Smooth muscle cell (in vitro differentiated cells): ENCODE measurements at regions not wholly inside any gene's neighbourhood (a gene's known extent, or its start where the extent isn't known, plus 50 kb on each side); places are given as distances from the start of the nearest gene placed in this dataset.

ENCODE experiments used
- DNase-seq: peaks from one replicate; lab custom pipeline; 2025; ENCODE audit not compliant: unreplicated experiment; lab: John Stamatoyannopoulos, UW
- H2AFZ ChIP-seq: fragments of 200-600 bp; sonication (generic); 2 replicates; pipeline ENCODE4 v1.6.0; 2016; ENCODE audit warnings: antibody characterized with exemption, low read depth, mild to moderate bottlenecking
- H3F3A ChIP-seq: fragments of 200-600 bp; sonication (generic); 2 replicates; pipeline ENCODE4 v1.6.0; 2017; ENCODE audit warnings: antibody characterized with exemption, low read depth
- H3K27ac ChIP-seq: fragments of 200-600 bp; sonication (generic); 2 replicates; pipeline ENCODE4 v1.5.1; 2016; ENCODE audit warnings: low read depth, mild to moderate bottlenecking
- H3K27me3 ChIP-seq: fragments of 200-600 bp; sonication (generic); 2 replicates; pipeline ENCODE4 v1.6.1; 2016; ENCODE audit warnings: low read depth, mild to moderate bottlenecking
- H3K36me3 ChIP-seq: fragments of 200-600 bp; sonication (generic); 2 replicates; pipeline ENCODE4 v1.5.1; 2016; ENCODE audit warnings: low read depth
- H3K4me1 ChIP-seq: fragments of 200-600 bp; sonication (generic); 2 replicates; pipeline ENCODE4 v1.5.1; 2016; ENCODE audit warnings: low read depth
- H3K4me2 ChIP-seq: fragments of 200-600 bp; sonication (generic); 2 replicates; pipeline ENCODE4 v1.6.0; 2016; ENCODE audit warnings: mild to moderate bottlenecking
- H3K4me3 ChIP-seq: fragments of 200-600 bp; sonication (generic); 2 replicates; pipeline ENCODE4 v1.5.1; 2016; ENCODE audit warnings: mild to moderate bottlenecking
- H3K79me2 ChIP-seq: fragments of 200-600 bp; sonication (generic); 2 replicates; pipeline ENCODE4 v1.6.0; 2016; ENCODE audit warnings: low read depth, mild to moderate bottlenecking
- H3K9ac ChIP-seq: fragments of 200-600 bp; sonication (generic); 2 replicates; pipeline ENCODE4 v1.6.0; 2016; ENCODE audit warnings: low read depth
- H3K9me3 ChIP-seq: fragments of 200-600 bp; sonication (generic); replicated peaks from 2 replicates; pipeline ENCODE4 v1.5.1; 2016; ENCODE audit warnings: low read depth
- H4K20me1 ChIP-seq: fragments of 200-600 bp; sonication (generic); 2 replicates; pipeline ENCODE4 v1.6.0; 2016; ENCODE audit warnings: low read depth
- WGBS: methylation state at CpG from one replicate; pipeline ENCODE4 v1.1.7; 2016; ENCODE audit warnings: low lambda C conversion rate; 5-methylcytosine and 5-hydroxymethylcytosine counted together
- TF ChIP-seq, protein P1 (sequence below): fragments of 200-600 bp; sonication (generic); IDR thresholded peaks from 2 replicates; pipeline ENCODE4 v1.5.1; 2017; ENCODE audit warnings: borderline replicate concordance, mild to moderate bottlenecking, antibody characterized with exemption; ENCODE audit not compliant: insufficient read depth, poor library complexity, severe bottlenecking

DNA sequence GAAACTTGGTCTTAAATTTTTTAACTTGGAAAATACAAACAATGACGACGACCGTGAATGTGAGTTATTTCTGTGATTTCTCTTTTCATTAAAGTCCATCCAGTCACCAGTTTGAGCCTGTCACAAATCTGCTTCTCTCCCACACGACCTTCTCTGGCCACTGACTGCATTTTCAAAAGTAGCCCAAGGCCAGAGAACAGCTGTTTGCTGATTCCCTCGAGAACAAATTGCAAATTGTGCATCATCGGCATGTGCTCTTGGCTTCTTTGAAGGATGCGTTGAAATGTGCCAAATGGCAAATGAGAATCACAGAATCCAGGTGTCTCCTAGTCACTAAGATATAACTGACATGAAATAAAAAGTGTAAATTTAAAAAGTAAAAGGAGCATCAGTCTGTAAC, 106.4 kb downstream of the AQP9 start:
- no peak overlapping the region for H2AFZ ChIP-seq
- no peaks in the 10 kb centered on the region for H4K20me1 ChIP-seq
- no peaks in the 10 kb centered on the region for H3K36me3 ChIP-seq
- TF ChIP-seq, protein P1, sequence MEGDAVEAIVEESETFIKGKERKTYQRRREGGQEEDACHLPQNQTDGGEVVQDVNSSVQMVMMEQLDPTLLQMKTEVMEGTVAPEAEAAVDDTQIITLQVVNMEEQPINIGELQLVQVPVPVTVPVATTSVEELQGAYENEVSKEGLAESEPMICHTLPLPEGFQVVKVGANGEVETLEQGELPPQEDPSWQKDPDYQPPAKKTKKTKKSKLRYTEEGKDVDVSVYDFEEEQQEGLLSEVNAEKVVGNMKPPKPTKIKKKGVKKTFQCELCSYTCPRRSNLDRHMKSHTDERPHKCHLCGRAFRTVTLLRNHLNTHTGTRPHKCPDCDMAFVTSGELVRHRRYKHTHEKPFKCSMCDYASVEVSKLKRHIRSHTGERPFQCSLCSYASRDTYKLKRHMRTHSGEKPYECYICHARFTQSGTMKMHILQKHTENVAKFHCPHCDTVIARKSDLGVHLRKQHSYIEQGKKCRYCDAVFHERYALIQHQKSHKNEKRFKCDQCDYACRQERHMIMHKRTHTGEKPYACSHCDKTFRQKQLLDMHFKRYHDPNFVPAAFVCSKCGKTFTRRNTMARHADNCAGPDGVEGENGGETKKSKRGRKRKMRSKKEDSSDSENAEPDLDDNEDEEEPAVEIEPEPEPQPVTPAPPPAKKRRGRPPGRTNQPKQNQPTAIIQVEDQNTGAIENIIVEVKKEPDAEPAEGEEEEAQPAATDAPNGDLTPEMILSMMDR = no peak
- no peak overlapping the region for H3K27ac ChIP-seq
- no peaks in the 10 kb centered on the region for H3K79me2 ChIP-seq
- H3K4me1 ChIP-seq = no peaks in the 10 kb centered on the region
- no peak for DNase-seq
- 89% methylated on average over 7 of the region's 7 CpGs for WGBS
- no peak overlapping the region for H3K4me2 ChIP-seq
- H3K9me3 ChIP-seq = no peaks in the 10 kb centered on the region
- H3K27me3 ChIP-seq = no peaks in the 10 kb centered on the region
- H3K4me3 ChIP-seq = no peak overlapping the region
- no peaks in the 10 kb centered on the region for H3F3A ChIP-seq
- H3K9ac ChIP-seq = no peak overlapping the region

DNA sequence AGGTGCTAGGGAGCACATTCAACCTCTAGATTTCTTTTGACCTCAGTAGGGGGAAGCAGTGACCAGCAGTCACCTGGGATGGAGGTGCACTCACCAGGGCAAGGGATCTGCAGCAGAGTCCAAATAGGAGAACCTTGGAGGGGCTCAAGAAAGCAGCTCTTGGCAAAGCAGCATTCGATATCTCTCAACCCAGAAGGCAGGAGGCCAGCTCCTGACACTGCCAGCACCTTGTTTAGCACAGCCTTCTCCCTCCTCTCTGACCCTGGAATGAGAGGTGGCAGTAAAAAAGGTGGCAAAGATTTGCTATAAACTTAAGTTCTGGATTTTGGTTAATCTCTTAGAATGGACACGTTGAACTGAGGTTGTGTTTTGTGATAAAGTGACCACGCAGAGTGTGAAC, 107.9 kb downstream of the AQP9 start:
- WGBS = 93% methylated on average over 3 of the region's 3 CpGs

DNA sequence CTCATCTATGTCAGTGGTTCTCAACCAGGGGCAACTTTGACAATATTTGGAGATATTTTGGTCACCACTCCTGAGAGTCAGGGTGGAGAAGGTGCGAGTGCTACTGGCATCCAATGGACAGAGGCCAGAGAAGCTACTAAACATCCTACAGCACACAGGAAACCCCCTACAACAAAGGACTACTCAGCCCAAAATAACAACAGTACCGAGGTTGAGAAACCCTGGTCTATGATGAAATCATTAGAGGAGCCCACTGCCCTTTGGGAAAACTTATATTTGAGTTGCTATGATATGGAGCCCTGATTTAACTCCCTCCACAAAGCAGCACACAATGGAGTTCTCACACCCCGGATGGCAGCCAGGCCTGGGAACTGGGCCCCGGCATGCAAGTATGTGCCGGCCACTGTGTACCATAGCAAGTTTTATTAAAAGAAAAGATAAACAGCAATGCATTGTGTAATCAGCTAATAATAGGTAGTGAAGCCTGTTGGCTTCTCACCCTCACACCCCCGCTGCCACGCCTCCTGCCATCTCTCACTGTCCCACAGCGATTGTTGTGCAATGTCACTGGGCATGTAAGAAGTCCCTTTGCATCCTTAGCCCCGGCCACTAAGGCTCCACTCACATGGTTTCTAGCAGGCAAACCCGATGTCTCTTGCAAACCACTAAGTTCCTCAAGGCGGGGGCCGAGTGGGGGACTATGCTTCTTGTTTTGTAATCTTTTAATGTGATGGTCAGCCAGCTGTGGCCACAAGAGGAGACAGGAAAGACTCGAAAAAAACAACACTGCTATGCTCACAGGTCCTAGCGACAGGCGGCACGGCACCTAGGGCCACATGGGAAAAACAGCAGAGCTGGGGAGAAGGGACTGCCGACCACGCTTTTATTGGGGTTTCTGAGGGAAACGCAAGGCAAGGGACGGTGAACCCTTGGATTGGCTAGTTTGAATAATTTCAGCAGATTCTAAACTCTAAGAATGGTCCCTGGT, 110.0 kb downstream of the AQP9 start:
- no peaks in the 10 kb centered on the region for H3K4me1 ChIP-seq
- no peak for DNase-seq
- no peaks in the 10 kb centered on the region for H4K20me1 ChIP-seq
- no peak overlapping the region for H2AFZ ChIP-seq
- no peaks in the 10 kb centered on the region for H3K9me3 ChIP-seq
- no peak overlapping the region for H3K9ac ChIP-seq
- no peak overlapping the region for H3K27ac ChIP-seq
- no peaks in the 10 kb centered on the region for H3F3A ChIP-seq
- H3K36me3 ChIP-seq = no peaks in the 10 kb centered on the region
- no peak overlapping the region for H3K4me3 ChIP-seq
- H3K79me2 ChIP-seq = no peaks in the 10 kb centered on the region
- no peak overlapping the region for H3K4me2 ChIP-seq
- 84% methylated on average over 20 of the region's 20 CpGs for WGBS
- H3K27me3 ChIP-seq = no peaks in the 10 kb centered on the region
- TF ChIP-seq, protein P1 = no peak

More for the DNA sequence above, 107.9 kb downstream of the AQP9 start:
- no peaks in the 10 kb centered on the region for H3K4me1 ChIP-seq
- H3K4me3 ChIP-seq = no peak overlapping the region
- H3K27me3 ChIP-seq = no peaks in the 10 kb centered on the region
- no peaks in the 10 kb centered on the region for H3K79me2 ChIP-seq
- no peak overlapping the region for H3K4me2 ChIP-seq
- H4K20me1 ChIP-seq = no peaks in the 10 kb centered on the region
- H3K36me3 ChIP-seq = no peaks in the 10 kb centered on the region
- H3K27ac ChIP-seq = no peak overlapping the region
- TF ChIP-seq, protein P1 = no peak
- DNase-seq = no peak
- no peak overlapping the region for H2AFZ ChIP-seq
- no peaks in the 10 kb centered on the region for H3K9me3 ChIP-seq
- no peaks in the 10 kb centered on the region for H3F3A ChIP-seq
- no peak overlapping the region for H3K9ac ChIP-seq
